GM12891 (cell line): ENCODE measurements at regions not wholly inside any gene's neighbourhood (a gene's known extent, or its start where the extent isn't known, plus 50 kb on each side); places are given as distances from the start of the nearest gene placed in this dataset.

Experiments
- DNase-seq: peaks from one replicate; pipeline ENCODE4 v3.0.0; 2011; ENCODE audit warnings: low spot score; ENCODE audit not compliant: insufficient read length
- FAIRE-seq: peaks from 2 replicates; lab custom pipeline; 2011; peaks lifted over from hg19 to GRCh38; lab: Jason Lieb, UNC
- PAX5 ChIP-seq: IDR thresholded peaks from 2 replicates; pipeline ENCODE4 v1.6.1; 2011; ENCODE audit warnings: low read length, moderate library complexity, mild to moderate bottlenecking; ENCODE audit not compliant: insufficient read depth, severe bottlenecking
- POLR2A ChIP-seq: IDR thresholded peaks from 2 replicates; pipeline ENCODE4 v1.6.1; 2011; ENCODE audit warnings: low read depth, low read length, control low read depth
- POLR2AphosphoS5 ChIP-seq: IDR thresholded peaks from 2 replicates; pipeline ENCODE4 v1.6.1; 2011; ENCODE audit warnings: low read depth, low read length, control low read depth
- POU2F2 ChIP-seq: IDR thresholded peaks from 2 replicates; pipeline ENCODE4 v1.6.1; 2011; ENCODE audit warnings: low read depth, mild to moderate bottlenecking, control low read depth, low read length, moderate library complexity
- SPI1 ChIP-seq: IDR thresholded peaks from 2 replicates; pipeline ENCODE4 v1.6.1; 2011; ENCODE audit warnings: low read depth, low read length, control low read depth
- TAF1 ChIP-seq: IDR thresholded peaks from 2 replicates; pipeline ENCODE4 v1.6.1; 2011; ENCODE audit warnings: low read depth, low read length, control low read depth

DNA sequence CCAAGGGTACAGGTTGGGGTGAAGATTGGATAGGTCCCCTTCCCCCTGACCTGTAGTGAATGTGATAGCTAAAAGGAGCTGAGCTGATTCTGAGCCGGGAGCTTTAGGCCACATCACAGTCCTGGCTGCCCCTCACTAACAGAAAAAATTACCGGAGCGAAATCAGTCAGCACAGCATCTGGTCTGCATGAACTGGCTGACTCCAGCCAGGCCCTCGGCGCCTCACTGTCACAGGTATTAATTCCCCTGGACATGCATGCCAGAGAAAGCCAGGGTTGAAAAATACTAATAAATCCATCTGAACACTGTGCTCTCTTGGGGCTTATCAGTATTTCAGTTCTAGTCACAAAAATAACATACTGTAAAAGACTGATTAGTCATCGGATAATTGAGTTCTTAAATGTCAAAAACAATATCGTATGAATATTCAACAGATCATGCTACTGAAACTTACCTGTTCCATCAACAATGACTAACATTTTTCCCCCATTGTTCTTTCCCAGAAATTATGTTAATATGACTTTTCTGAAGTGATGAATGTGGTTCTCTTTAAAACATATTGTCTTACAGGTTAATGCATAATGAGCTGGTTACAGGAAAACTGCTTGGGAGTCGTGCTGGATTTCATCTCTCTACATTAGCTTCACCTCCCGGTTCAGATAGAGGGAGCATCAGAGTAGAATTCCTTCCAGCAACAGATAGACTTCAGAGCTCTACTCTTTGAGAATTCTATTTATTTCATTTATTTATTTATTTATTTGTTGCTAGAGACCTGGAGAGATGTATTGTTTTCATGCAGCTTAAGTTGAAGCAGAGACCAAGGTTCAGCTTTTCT is 387.7 kb downstream of the NXPE2 start:
- no peak for FAIRE-seq
- no peak for TF ChIP-seq POLR2AphosphoS5
- no peak for TF ChIP-seq POU2F2
- no peak for TF ChIP-seq SPI1
- no peak for DNase-seq

DNA sequence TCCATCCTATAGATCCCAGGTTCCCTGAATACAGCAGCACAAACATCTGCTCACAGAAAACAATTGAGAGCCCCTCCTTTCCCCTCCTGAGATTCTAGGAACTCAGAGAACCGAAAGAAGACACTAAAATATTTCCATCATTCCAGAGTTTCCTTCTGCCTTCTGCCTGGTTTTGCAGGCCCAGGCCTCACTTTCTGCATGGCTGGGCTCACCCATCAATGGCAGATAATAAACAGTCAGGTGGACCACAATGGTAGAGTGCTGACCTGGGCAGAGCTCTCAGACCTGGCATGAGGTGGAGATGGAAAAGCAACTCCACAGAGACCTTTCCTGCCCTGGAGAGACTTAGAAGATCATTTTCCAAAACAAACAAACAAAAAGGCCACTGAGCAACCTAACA is 389.1 kb downstream of the NXPE2 start:
- FAIRE-seq: no peak
- no peak for DNase-seq
- TF ChIP-seq POU2F2 (no peak), POLR2A (no peak), POLR2AphosphoS5 (no peak), PAX5 (no peak), TAF1 (no peak)

- FAIRE-seq (no peak), DNase-seq (no peak)
- TF ChIP-seq PAX5 (no peak), SPI1 (no peak), TAF1 (no peak), POLR2A (no peak), POLR2AphosphoS5 (no peak), POU2F2 (no peak)
These were observed 389.7 kb downstream of the NXPE2 start for GRCh38 chr11:115067900-115068530.

- TF ChIP-seq POLR2AphosphoS5 (no peak), POLR2A (no peak), SPI1 (no peak), PAX5 (no peak), TAF1 (no peak)
- no peak for FAIRE-seq
These were observed 391.3 kb downstream of the NXPE2 start for GRCh38 chr11:115069599-115069998.

GRCh38 chr11:115075356-115075755 is 397.0 kb downstream of the NXPE2 start:
- TF ChIP-seq SPI1 (no peak), POLR2A (no peak), PAX5 (no peak), POU2F2 (no peak), TAF1 (no peak), POLR2AphosphoS5 (no peak)
- FAIRE-seq: no peak
- no peak for DNase-seq

More at GRCh38 chr11:115069599-115069998, 391.3 kb downstream of the NXPE2 start:
- no peak for DNase-seq

DNA sequence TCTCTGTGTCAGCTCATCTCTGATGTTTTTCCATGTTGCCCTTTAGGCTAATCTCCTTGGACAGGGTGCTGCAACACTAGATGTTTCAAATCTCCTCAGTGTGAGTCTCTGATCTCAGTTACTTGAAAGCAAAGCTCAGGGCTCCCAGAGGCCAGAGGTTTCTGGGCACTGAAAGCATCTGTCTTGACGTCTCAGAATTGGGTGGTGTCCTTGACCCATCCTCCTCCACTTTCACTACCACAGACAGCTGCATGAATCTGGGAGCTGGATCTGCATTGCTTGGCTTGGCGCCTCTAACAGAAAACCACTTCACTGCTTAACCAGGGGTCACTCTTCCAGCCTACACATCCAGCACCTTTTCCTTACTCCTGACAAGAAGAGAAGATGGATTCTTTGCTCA is 399.4 kb downstream of the NXPE2 start:
- no peak for DNase-seq

DNA sequence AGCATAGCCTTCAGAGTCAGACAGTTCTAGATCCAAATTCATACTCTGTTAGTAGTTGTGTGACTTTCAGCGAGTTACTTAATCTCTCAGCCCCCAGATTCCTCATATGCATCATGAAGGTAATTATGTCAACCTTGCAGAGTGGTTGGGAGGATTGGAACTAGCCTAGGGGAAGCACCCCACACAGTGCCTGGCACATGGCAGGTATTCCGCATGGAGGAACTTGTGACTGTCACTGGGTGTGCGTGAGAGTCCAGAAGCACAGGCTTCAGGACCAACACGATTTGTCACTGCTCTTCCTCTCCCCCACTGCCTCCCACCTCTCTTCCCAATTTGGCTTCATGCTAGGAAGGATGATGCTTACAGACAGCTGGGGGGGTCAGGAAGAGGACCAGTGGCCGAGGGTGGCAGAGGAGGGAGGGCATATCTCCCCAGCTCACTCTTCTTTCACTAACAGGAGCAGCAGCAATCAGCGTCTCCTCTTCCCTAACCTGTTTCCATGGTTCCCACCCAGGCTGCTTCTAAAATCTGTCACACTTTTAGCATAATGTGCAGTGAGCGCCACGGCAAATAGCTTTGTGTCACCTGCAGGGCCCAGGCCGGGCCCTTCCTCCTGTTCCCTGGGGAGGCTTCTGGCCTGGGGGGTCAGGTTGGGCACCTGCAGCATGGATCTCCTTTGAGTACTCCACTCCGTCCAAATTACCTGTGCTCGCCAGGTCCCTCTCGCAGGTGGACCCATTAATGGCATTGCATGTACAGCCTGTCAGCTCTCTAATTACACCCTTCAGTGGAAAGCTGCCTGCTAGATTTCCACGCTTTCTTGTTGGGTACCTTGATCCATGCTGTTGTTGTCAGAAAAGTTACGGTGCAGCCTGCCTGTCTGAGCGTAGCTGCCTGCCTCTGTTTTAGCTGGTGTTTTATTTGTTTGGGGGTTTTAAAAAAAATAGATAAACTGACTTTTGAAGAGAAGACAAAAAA is 400.4 kb downstream of the NXPE2 start:
- TF ChIP-seq PAX5 (no peak), TAF1 (no peak), POLR2A (no peak), SPI1 (no peak), POU2F2 (no peak), POLR2AphosphoS5 (no peak)
- FAIRE-seq: no peak
- DNase-seq: no peak

More for the DNA sequence above, 399.4 kb downstream of the NXPE2 start:
- no peak for FAIRE-seq
- TF ChIP-seq PAX5: no peak
- TF ChIP-seq TAF1: no peak
- TF ChIP-seq POLR2AphosphoS5: no peak
- TF ChIP-seq POLR2A: no peak
- TF ChIP-seq SPI1: no peak
- no peak for TF ChIP-seq POU2F2

DNA sequence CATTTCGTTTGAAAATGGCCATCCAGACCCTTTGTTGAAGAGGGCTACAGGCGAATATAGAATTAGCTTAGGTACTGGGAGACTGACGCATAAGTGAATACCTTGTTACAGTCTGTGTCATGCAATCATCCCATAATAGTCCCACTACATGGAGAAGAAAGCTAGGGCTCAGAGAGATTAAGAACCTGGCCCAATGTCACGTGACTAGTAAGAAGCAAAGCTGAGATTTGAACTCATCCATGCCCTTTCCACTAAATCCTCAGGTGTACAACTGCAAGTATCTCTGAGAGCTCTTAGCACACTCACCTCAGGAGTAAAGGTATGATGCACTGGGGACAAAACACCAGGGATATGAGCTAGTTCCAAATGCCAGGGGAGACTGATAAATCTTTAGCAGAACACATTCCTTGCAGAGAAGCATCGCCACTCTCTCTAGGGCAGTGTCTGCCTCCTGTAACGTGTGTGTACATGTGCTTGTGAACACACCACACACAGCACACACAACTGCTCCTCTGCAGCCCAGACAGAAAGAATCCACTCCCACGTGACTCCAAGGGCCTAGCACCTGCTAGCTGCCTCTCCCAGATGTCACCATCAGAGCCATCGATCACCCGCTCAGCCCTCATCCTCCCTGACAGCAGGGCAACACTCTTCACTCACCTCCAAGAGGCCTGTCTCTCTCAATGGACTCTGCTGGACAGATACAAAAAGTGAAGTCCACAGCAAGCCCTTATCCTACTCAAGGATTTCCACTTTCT is 402.8 kb downstream of the NXPE2 start:
- no peak for DNase-seq
- TF ChIP-seq POU2F2 (no peak), SPI1 (no peak), PAX5 (no peak), POLR2AphosphoS5 (no peak), POLR2A (no peak), TAF1 (no peak)
- FAIRE-seq: no peak
